ENCODE measurements at regions not wholly inside any gene's neighbourhood (a gene's known extent, or its start where the extent isn't known, plus 50 kb on each side); places are given as distances from the start of the nearest gene placed in this dataset.

GRCh38 chr12:77151030-77151429, 85.7 kb upstream of the E2F7 start:
- H3K79me2 ChIP-seq (ENCODE audit: control insufficient read depth, insufficient read depth, low read length), result no peaks in the 10 kb centered on the region
- TF ChIP-seq ZNF384 (IDR thresholded peaks at IDR 0.05; ENCODE audit: borderline replicate concordance, low read depth, low read length), result no peak
- TF ChIP-seq SUZ12 (IDR thresholded peaks at IDR 0.05; ENCODE audit: unreplicated experiment), result no peak
- TF ChIP-seq SIX5 (IDR thresholded peaks at IDR 0.05; ENCODE audit: low read depth, low read length, severe bottlenecking), result no peak
- no peak for TF ChIP-seq SMAD1 (IDR thresholded peaks at IDR 0.05; ENCODE audit: low read depth, partially characterized antibody)
- no peak for TF ChIP-seq HDAC2 (IDR thresholded peaks at IDR 0.05)
- TF ChIP-seq YY1 (IDR thresholded peaks at IDR 0.05; ENCODE audit: low read depth, low read length), result no peak
- TF ChIP-seq, protein P1, sequence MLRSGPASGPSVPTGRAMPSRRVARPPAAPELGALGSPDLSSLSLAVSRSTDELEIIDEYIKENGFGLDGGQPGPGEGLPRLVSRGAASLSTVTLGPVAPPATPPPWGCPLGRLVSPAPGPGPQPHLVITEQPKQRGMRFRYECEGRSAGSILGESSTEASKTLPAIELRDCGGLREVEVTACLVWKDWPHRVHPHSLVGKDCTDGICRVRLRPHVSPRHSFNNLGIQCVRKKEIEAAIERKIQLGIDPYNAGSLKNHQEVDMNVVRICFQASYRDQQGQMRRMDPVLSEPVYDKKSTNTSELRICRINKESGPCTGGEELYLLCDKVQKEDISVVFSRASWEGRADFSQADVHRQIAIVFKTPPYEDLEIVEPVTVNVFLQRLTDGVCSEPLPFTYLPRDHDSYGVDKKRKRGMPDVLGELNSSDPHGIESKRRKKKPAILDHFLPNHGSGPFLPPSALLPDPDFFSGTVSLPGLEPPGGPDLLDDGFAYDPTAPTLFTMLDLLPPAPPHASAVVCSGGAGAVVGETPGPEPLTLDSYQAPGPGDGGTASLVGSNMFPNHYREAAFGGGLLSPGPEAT (IDR thresholded peaks at IDR 0.05; ENCODE audit: low read depth), result no peak
- no peak for TF ChIP-seq LARP7 (IDR thresholded peaks at IDR 0.05)
- CTCF ChIA-PET, result no interaction called here

More at GRCh38 chr12:77151030-77151429, 85.7 kb upstream of the E2F7 start:
- no peaks in the 10 kb centered on the region for H4K20me1 ChIP-seq (ENCODE audit: control insufficient read depth, insufficient read depth)
- POLR2A ChIA-PET, result no interaction called here
- H3K4me1 ChIP-seq (ENCODE audit: control insufficient read depth, insufficient read depth, low read length), result no peaks in the 10 kb centered on the region
- H3K27me3 ChIP-seq (replicated peaks in 1 of 2; ENCODE audit: control insufficient read depth in 2 of 2, insufficient read depth in 2 of 2, low read length in 1 of 2), result no peaks in the 10 kb centered on the region
- 20% methylated on average over 4 of the region's 4 CpGs for WGBS (ENCODE audit: insufficient coverage, insufficient replicate concordance, low lambda C conversion rate, missing lambda C conversion rate)
- no peak overlapping the region for H2AFZ ChIP-seq (ENCODE audit: control insufficient read depth, low read depth, low read length)
- FAIRE-seq (no peak), DNase-seq (ENCODE audit: low read depth, low spot score) (no peak), ATAC-seq (no peak)
- H3K27ac ChIP-seq (ENCODE audit: control insufficient read depth, insufficient read depth), result no peak overlapping the region
- in situ Hi-C loops (cut with MboI) (no loop called here), intact Hi-C loops (cut with micrococcal nuclease; ENCODE audit: unreplicated experiment) (no loop called here)
- no TSS peak for BruUV-seq (replicated peaks)
- H3K4me2 ChIP-seq (ENCODE audit: control insufficient read depth, insufficient read depth), result no peak overlapping the region
- H3K4me3 ChIP-seq, result no peak overlapping the region
- no peaks in the 10 kb centered on the region for H3K9me3 ChIP-seq (replicated peaks; ENCODE audit: control insufficient read depth, insufficient read depth, low read length)
- H3K9ac ChIP-seq (ENCODE audit: control insufficient read depth, insufficient read depth, low read length), result no peak overlapping the region
- RAD21 ChIA-PET (ENCODE audit: unreplicated experiment), result no interaction called here
- H3K36me3 ChIP-seq (ENCODE audit: control insufficient read depth in 2 of 2, insufficient read depth in 2 of 2, low read length in 1 of 2), result no peaks in the 10 kb centered on the region
- SMC1A ChIA-PET (ENCODE audit: uncharacterized antibody, unreplicated experiment), result no interaction called here

All from GM12878 (cell line).